T-helper 22 cell (primary cell): ENCODE measurements at regions not wholly inside any gene's neighbourhood (a gene's known extent, or its start where the extent isn't known, plus 50 kb on each side); places are given as distances from the start of the nearest gene placed in this dataset.

Experiments used
- DNase-seq: peaks from one replicate; pipeline ENCODE4 v3.0.0-alpha.2; 2020; ENCODE audit warnings: low read depth

DNA sequence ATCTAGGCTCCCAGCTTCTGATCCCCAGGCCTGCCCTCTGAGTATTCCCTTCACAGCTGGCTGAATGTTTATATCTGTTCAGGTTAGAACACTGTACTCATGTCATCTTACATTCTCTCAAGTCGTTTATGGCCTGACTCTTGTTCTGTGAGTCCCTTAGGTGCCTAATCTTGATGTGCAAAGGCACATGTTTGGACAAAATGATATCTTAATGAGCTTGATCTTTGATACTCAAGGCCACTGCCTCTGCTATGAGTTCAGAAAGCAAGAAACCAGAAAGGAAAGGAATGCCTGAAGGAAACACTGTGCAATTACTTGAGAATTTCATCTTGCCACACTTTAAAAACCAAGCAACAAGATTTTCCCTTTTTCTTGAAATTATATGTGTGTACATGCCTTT is 391.8 kb upstream of the ZNF608 start:
- DNase-seq: no peak

DNA sequence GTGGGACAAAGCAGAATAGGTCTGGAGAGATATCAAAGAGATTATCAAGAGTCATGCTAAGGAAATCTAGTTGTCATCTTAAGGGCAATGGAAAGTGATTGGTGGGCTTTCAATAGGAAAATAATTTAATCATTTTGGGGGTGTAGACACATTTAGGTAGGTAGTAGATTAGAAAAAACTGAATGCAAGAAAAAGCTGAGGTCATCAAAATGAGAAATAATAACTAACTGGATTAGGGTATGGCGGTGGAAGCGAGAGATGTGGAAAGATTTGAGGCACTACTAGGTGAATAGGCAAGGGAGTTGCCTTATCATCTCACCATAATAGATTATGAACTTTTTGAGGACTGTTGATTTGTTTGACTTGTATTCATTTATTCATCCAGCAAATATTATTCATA is 393.2 kb upstream of the ZNF608 start:
- DNase-seq: no peak

DNA sequence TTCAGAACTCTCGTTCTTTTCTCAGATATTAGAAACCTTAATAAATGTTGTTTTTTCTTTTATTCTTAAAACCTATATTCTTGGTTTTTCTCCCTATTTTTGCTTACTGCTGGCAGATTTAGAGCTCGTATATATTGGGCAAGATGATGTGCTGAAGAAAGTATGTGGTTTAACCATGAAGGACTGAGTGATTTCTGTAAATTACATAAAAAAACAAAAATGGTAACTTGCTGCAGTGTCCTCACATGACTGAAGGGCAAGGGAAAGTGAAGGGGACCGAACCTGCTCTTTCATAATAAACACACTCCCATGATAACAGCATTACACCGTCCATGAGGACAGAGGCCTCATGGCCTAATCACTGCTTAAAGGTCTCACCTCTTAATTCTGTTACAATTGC is 393.8 kb upstream of the ZNF608 start:
- no peak for DNase-seq

DNA sequence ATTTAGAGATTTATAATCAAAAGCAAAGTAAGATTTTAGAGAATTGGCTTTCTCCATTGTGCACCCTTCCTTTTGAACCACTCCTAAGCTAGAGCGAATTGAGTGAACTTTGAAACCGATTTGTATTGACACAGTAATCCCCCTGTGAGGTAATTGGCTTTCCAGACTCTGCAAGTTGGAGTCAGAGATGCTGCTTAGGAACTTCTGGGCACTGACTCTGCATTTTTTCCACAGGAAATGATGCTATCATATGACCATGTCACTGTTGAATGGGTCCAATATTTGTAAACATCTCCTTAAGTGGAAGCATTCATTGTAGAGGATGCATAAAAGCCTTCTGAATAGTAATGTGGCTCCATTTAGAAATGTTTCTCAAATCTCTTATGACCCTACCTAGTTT is 394.4 kb upstream of the ZNF608 start:
- DNase-seq: no peak

- DNase-seq: no peak
Observed at GRCh38 chr5:125142458-125142857, 396.0 kb upstream of the ZNF608 start.

DNA sequence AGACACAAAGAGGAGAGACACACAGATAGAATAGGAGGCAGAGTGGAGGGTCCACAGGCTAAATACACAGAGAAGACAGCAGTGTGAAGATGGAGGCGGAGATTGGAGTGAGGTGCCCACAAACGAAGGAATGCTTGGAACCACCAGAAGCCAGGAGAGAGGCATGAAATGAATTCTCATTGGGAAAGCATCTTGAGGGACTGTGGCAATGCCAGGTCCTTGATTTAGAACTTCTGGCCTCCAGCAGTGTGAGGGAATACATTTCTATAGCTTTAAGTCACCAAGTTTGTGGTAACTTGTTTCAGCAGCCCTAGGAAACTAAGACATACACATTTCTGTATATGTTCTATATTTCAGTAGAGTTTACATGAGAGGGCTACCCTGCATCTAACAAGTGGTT is 396.6 kb upstream of the ZNF608 start:
- no peak for DNase-seq

DNA sequence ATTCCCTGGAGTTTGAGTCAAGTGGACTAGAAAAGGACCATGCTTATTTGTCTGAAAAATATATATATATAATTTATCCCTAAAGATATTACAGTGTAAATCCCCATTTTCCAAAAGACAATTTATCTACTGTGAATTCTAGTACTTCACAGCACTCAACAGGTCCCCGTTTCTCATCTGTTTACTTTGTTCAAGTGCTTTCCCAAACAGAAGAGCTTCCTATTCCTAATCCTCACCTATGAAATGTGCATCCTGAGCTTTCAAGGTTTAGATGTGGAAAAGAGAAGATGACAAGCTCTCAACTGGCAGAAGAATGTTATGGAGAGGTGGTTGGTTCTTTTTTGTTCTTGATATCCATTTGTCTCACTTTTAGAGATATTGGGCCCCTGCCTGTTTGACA is 401.6 kb upstream of the ZNF608 start:
- DNase-seq: no peak

DNA sequence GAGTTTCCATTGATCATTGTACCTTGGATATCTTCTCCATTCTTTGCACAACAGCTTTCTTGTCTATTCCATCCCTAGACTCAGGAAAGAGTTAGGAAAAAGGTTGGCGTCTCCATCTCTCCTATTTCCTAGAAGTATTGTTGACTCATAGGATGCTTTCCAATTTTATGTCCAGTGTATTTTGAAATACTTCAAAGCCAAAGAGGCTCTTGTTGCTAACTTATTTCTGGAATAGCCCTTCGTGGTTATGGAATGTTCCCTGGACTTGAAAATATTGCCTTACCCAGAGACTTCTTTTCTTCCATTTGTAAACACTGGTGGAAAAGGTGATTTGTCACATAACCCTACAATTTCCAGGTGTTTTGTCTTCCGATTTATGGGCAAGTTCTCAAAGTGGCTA is 402.3 kb upstream of the ZNF608 start:
- DNase-seq: no peak

DNA sequence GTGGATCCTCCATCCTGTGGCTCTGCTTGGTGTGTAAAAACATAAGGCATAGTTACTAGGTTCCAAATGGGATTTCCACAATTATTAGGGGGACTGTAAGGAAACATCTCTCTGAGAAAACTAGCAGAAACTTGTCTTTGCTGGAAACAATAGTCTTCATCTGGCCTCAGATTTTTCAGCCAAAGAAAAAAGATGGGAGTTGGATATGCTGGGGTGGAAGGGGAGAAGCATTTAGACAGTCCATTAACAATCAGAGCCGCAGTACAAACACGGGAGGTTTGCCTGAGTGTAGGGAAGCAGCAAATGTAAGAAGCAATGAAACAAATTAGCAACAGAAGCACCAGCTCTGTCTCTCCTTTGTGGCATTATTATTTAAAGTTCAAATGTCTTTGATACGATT is 402.7 kb upstream of the ZNF608 start:
- DNase-seq: no peak

DNA sequence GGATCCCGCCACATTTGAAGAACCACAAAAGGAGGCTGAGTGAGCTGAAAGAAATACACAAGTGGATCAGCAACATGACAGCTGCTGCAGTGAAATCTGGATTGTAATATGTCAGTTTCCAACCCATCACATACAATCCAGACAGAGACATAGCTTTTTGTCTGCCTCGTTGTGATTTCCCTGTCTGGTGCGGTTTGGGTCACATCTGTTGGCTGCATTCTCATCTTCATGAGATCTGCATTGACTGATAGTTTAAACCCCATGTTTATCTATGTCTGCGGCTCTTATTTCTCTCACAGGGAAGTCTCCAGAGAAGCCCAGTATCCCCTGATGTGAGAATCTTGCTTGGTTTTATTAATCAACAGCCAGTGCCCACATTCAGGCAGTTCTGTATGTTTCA is 403.1 kb upstream of the ZNF608 start:
- no peak for DNase-seq

DNA sequence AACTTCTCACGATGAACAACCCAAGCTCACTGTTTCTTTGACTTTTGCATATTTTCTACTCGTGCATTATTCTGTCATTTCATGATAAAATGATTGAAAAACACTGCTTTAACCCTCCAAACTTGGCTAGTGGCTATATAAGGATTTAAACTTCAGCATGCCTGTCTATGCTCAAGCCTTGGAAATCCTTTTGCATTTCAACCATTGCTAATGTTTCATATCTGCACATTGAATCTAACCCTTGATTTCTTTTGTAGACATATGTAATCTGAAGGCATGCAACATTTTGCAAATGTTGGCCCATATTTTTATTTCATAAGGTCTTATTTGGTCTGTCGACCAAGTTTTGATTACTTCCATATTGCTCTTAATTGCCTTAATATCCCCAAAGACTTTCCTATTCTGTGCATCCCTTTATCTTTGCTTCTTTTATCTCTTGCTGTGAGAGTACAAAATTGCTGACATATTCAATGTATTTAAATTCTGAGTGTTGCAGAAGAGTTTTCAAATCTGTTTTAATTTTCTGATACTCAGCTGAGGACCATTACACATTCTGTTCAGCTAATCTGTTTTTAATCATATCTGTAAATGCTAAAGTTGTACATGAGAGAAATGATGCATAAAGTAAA is 403.7 kb upstream of the ZNF608 start:
- DNase-seq: no peak

GRCh38 chr5:125151150-125151900 is 404.9 kb upstream of the ZNF608 start:
- DNase-seq: no peak

- no peak for DNase-seq
Observed at GRCh38 chr5:125152044-125152443, 405.6 kb upstream of the ZNF608 start.

GRCh38 chr5:125152461-125153189 is 406.2 kb upstream of the ZNF608 start:
- DNase-seq: no peak

- no peak for DNase-seq
Observed at GRCh38 chr5:125153231-125153630, 406.8 kb upstream of the ZNF608 start.

- DNase-seq: no peak
Observed at GRCh38 chr5:125154301-125155110, 408.1 kb upstream of the ZNF608 start.

- DNase-seq: no peak
Observed at GRCh38 chr5:125160787-125161502, 414.5 kb upstream of the ZNF608 start.

- no peak for DNase-seq
Observed at GRCh38 chr5:125162714-125163113, 416.3 kb upstream of the ZNF608 start.

GRCh38 chr5:125169396-125169795 is 423.0 kb upstream of the ZNF608 start:
- no peak for DNase-seq

GRCh38 chr5:125171641-125172040 is 425.2 kb upstream of the ZNF608 start:
- no peak for DNase-seq

DNA sequence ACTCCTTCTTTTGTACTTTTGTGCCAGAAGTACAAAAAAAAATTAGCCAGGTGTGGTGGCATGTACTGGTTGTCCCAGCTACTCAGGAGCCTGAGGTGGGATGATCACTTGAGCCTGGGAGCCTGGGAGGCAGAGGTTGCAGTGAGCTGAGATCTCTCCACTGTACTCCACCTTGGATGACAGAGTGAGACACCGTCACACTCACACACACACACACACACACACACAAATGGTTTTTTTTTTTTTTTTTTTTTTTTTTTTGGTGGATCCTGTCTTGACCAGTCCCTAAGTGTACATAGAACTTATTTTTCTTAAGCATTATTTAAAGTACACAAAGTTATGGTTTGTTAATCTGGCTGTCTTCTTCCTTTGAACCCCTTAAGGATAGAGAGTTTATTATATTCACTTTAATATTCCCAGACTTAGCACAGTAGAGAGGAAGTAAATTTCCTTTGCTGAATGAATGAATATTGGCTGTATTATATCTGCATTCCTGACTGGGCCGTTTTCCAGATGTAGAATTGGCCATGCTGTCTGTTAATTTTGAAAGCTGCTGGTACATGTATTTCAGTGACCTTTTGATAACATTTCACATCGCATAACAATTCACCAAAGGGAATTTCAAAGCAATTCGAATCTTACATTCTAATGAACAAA is 429.0 kb upstream of the ZNF608 start:
- no peak for DNase-seq
